22Rv1 (cell line): ENCODE measurements at regions not wholly inside any gene's neighbourhood (a gene's known extent, or its start where the extent isn't known, plus 50 kb on each side); places are given as distances from the start of the nearest gene placed in this dataset.
"Not testable (repeated sequence)": the region's sequence is repeated elsewhere in the genome, so short reads cannot be mapped to it uniquely, and the experiment has no call there.

ENCODE experiments used
- H3K27ac ChIP-seq: fragments of 450-650 bp; 2 replicates; pipeline ENCODE4 v1.5.1; 2017
- CTCF ChIP-seq: fragments of 450-650 bp; IDR thresholded peaks from 2 replicates; pipeline ENCODE4 v1.5.1; 2017; ENCODE audit warnings: mild to moderate bottlenecking
- ZFX ChIP-seq: fragments of 450-650 bp; IDR thresholded peaks from 2 replicates; pipeline ENCODE4 v1.6.1; 2017; ENCODE audit warnings: antibody characterized with exemption, borderline replicate concordance

DNA sequence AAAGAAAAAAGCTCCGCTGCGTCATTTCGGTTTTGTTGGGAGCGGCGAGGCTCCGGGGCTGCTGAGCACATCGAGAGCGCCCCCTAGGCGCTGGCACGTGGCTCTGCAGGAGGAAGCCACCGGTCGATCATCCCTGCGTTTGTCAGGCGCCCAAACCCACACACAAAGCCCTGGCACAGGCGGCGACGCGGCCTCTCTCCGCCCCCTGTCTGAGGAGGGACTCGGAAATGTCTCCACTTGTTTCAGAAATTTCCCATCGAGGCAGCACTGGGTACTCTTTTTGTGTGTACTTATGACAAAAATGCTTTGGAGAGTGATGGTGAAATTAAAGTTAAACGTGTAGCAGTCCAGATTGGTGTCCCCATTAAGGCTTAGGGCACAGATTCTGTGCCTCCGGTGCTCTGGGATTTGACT lies 407.3 kb upstream of the ONECUT1 start:
- no peak overlapping the region for H3K27ac ChIP-seq

DNA sequence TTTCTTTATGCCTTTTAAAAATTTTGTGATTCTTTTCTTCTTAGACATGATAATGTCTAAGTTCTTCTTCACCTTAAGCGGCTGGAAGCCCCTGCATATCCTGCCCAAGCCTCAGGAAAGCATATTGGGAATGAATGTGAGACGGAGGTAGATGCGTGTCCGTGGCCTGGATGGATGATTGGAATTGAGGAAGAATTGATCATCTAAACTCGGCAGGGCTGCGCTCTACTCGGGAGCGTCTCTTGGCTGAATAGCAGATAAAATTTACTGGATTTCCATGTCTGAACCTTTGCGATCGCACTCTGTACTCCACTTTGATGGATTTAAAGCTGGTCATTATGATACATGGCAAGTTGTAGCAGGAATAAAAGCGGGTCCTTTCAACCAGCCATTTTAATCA lies 406.7 kb upstream of the ONECUT1 start:
- TF ChIP-seq CTCF, result no peak
- no peak for TF ChIP-seq ZFX
- H3K27ac ChIP-seq, result no peak overlapping the region

More for the DNA sequence above, 407.3 kb upstream of the ONECUT1 start:
- TF ChIP-seq CTCF (peak; percentile 98), ZFX (no peak)

- no peak for TF ChIP-seq ZFX
- TF ChIP-seq CTCF, result no peak
- no peak overlapping the region for H3K27ac ChIP-seq
Measured at GRCh38 chr15:53196242-53196641, 406.1 kb upstream of the ONECUT1 start.

DNA sequence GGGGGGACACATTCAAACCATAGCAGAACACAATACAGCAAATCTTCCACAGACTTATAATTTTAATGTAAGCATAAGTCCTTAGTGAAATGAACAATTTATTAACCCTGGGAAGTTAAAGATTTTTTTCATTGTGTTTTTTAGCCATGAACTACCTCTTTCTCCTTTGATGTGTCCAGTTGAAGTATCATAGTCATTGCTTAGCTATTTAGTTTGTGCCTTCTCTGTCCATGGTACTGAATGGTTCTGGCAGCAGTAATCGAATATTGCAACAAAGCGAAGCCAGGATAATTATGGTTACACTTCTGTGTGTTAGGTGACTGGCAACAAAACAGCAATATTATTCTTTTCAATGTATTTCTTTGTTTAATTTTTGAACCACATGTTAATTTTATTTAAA lies 403.0 kb upstream of the ONECUT1 start:
- TF ChIP-seq ZFX, result no peak
- TF ChIP-seq CTCF, result no peak
- H3K27ac ChIP-seq, result no peak overlapping the region

DNA sequence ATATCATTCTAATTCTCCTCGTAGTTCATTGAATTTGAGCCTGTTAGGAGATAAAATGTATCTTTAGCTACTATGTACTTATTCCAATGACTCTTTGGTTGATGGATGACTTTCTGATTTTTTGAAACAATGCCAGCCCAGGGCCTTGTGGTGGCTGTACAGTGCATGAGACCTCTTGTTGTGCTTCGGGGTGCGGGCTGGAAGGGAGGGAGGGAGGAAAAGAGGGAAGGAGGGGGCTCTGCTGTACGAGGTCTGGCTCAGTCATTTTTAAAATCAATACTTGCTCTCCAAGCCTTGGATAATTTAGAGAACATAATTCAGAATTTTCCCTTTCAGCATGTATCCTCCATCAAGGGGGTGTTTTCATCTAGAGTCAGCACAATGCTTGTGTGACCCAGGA lies 399.7 kb upstream of the ONECUT1 start:
- no peak overlapping the region for H3K27ac ChIP-seq
- TF ChIP-seq CTCF, result no peak
- no peak for TF ChIP-seq ZFX

DNA sequence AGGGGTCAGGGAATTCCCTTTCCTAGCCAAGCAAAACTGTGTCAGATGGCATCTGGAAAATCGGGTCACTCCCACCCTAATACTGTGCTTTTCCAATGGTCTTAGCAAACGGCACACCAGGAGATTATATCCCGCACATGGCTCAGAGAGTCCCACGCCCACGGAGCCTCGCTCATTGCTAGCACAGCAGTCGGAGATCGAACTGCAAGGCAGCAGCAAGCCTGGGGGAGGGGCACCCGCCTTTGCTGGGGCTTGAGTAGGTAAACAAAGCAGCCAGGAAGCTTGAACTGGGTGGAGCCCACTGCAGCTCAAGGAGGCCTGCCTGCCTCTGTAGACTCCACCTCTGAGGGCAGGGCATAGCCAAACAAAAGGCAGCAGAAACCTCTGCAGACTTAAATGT lies 393.3 kb upstream of the ONECUT1 start:
- not testable (repeated sequence) for H3K27ac ChIP-seq

DNA sequence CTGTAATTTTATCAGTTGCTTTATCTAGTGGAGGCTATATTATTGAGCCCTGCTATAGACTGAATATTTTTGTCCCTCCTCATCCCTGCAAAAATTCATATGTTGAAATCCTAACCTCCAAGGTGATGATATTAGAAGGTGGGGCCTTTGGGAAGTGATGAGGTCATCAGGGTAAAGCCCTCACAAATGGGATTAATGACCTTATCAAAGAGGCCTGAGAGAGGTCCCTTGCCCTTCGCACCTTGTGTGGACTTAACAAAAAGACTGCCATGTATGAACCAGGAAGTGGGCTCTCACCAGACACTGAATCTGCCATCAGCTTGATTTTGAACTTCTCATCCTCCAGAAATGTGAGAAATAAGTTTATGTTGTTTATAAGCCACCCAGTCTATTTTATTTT lies 381.4 kb upstream of the ONECUT1 start:
- TF ChIP-seq CTCF (no peak), ZFX (no peak)
- no peak overlapping the region for H3K27ac ChIP-seq

GRCh38 chr15:53166684-53167201 lies 376.6 kb upstream of the ONECUT1 start:
- H3K27ac ChIP-seq, result no peak overlapping the region
- no peak for TF ChIP-seq CTCF
- no peak for TF ChIP-seq ZFX
